ENCODE measurements at regions not wholly inside any gene's neighbourhood (a gene's known extent, or its start where the extent isn't known, plus 50 kb on each side); places are given as distances from the start of the nearest gene placed in this dataset.
"Not testable (repeated sequence)": the region's sequence is repeated elsewhere in the genome, so short reads cannot be mapped to it uniquely, and the experiment has no call there.

DNA sequence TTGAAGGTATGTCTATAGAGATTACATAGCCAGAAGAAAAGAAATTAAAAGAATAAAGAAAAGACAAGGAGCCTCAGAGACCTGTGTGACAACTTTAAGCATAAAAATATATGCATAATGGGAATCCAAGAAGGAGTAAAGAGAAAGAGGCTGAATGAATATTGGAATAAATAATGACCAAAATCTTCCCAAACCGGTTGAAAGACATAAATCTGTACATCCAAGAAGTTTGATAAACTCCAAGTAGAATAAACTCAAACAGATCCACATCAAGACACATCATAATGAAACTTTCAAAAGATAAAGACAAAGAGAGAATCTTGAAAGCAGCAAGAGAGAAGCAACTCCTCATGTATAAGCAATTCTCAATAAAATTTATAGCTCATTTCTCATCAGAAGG lies 132.4 kb upstream of the ZNF516 start:
- no peak for DNase-seq

DNA sequence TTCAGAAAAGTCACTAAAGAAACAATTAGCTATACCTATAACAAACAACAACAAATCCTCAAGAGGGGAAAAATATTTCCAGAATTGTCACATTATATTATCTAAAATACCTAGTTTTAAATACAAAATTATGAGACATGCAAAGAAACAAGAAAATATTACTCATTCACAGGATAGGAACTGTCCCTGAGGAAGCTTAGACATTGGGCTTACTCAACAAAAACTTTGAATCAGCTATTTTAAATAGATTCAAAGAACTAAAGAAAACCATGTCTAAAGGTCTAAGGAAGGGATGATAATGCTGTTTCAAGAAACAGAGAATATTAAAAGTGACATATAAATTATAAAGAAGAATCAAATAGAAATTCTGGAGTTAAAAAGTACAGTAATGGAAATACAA lies 131.9 kb upstream of the ZNF516 start:
- no peak for DNase-seq

DNA sequence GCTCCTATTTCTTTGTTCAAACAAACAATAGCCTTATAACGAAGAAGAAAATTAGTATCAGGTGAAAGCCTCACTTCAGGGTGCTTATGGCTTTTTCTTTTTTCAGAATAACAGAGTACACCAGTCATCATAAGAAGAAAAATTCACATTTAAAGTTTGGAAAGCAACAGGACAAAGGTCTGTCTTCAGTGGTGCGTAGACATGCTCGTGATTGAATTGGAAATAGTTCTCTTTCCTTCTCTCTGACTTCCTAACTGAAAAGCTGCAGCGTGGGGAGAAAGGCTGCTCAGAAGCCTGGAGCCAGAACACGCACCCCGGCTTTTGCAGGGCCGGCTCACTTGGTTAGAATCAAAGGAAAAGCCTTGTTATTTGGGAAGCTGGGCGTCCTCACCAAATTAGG lies 127.6 kb upstream of the ZNF516 start:
- DNase-seq, result no peak

DNA sequence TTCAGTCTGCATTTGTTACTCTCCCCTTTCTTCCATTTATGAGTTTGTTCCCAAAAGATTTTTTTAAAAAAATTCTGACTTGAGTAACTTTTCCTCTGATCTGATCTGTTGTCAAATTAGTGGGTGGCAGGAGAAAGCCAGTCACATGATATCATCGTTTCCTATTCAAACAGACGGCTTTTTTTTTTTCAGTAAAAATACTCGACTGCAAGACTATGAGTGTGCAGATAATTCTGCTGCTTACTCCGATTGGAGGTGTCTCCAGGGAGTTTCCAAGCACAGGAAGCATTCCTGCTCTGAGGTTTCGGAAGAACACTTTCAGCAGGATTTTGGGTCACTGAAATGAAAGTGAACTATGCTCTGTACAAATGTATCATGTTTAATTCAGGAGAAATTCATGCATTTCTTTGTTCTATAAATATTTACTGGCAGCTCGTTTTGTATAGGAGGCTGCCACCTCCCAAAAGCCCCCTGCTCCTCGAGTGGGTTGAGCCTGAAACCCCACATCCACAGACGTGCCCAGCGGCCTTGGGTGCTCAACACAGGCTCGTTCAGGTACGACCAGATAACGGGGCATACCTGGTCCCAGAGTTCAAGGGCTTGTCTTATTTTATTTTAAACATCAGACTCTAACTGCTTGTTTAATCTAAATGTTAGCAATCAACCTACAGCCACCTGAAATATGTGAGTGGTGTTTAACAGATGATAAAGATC lies 126.9 kb upstream of the ZNF516 start:
- no peak for DNase-seq

DNA sequence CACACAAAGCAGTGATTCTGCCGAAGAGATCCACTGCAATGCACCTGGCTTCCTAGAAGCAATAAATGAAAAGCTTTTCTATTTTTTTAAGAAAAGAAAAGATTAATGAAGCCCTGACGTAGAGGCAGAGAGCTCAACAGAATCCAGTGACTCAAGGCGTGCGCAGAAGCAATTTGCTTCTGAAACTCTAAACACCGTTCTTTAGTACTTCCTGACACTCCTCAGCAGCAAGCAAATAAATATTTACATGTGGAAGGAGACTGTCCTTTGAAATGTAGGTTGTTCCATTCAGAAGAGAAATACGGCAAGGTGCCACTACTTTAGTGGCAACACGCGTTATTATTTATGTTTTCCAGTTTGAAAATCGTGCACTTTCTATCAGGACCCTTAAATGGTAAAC lies 126.2 kb upstream of the ZNF516 start:
- no peak for DNase-seq

DNA sequence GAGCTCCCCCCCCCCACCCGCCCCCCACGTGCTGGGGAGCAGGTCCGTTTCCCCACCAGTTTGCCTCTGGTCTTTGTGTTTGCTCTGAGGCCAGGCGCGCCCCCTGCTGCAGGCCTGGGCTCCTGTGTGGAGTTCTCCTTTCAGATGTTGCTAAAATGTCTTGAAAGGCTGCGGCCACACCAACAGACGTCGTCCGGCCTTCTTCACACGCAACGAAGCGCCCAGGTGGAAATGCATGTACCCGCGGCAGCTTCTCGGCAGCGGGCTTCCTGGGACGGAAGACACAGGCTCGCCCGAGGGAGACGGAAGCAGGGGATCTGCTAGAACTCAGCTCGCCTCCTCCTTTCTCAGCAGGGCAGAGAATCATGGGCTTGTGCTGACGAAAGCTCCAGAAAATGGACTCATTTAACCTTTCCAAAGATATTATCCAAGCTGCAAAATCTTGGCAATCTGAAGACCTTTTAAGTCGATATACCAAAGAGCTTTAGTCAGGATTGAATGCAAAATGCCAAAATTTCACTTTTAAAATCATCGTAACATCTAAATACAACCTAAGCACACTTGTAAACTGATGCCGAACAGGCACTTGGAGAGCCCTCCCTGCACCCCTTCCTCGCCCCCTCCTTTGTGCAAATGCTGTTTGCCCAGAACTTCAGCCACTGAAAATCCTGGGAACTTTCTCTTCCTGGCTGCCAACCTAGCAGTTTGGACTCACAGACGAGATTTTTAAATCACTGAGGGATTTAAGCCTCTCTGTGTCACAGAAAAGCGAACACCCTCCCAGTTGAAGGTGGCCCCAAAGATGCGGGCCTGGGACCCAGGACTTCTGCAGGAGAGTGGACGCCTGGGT lies 125.5 kb upstream of the ZNF516 start:
- peak; percentile 21 to 42 for DNase-seq

DNA sequence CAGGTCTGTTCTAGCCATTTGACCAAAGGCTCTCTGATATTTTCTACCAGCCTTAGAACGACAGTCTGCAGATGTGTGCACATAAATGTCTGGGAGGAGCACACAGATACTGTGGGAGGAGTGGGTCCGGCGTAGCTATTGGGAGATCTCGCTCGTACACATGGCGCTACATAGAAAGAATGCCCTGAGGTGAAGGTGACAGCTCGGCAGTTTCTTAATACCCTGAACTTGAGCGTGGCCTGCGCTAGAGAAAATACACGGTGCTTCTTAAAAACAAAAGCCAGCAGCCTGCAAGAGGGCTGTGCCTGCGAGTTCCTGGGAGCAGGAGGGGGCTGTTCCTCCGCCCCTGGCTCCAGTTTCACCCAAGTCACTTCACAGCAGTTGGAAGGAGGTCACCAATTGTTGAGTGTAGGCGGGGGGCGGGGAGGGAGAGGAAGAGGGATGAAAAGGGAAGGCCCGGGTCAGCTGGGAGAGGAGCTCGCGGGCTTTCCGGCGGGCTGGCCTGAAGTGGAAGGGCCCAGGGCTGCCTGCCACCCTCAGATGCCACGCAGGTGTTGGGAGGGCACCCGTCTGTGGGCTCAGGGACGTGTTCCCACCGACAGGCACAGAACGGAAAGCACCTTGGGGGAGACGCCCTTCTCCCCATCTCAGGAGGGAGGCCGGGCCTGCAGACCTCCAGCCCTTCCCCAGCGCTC lies 124.7 kb upstream of the ZNF516 start:
- no peak for DNase-seq

DNA sequence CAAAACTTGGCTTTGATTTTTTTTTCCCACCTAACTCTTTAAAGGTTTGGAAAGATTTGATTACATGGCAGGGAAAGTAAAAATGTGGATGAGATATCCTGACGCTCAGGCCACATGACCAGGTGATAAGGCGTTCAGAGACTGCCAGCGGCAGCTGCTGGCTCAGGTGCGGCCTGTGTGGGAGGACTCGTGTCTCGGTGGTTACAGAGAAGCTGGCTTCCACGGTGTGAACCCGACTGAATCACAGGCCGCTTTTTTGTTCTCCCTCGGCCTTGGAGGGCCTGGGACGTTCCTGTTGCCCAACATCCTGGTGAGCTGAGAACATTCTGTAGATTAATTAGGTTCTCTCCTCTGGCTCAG lies 124.2 kb upstream of the ZNF516 start:
- DNase-seq, result no peak

DNA sequence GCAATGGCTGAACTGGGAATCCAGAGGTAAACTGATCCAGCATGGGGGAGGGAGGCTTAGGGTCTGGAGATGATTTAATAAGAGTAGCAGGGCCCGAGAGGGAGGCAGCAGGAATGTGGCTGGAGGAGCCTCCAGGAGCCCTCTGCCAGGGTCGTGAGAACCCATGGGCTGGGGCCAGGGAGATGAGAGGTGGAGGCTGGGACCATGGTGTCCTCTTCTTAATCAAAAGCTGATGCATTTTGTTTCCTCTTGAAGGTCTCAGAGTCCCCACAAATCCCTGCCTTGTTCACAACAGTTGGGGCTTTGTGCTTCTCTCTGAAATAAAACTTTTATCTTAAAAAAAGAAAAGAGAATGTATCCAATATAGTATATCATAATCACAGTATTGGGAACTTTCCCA lies 123.7 kb upstream of the ZNF516 start:
- no peak for DNase-seq

DNA sequence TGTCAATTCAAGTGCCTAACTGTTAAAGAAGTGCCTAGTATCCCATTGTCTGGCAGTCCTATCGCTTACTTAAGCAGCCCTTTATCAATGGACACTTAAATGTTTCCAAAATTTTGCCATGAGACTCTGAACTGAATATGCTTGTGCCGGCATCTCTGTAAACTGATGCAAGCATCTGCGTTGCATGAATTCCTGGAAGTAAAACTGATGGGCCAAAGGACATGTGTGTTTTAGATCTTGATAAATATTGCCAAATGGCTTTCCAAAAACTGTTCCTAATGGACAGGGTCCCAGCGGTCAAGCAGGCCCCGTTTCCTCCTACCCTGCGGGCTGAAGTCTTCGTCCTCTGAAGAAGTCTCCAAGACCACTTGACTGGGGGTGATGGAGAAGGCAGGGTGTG lies 121.3 kb upstream of the ZNF516 start:
- no peak for DNase-seq

DNA sequence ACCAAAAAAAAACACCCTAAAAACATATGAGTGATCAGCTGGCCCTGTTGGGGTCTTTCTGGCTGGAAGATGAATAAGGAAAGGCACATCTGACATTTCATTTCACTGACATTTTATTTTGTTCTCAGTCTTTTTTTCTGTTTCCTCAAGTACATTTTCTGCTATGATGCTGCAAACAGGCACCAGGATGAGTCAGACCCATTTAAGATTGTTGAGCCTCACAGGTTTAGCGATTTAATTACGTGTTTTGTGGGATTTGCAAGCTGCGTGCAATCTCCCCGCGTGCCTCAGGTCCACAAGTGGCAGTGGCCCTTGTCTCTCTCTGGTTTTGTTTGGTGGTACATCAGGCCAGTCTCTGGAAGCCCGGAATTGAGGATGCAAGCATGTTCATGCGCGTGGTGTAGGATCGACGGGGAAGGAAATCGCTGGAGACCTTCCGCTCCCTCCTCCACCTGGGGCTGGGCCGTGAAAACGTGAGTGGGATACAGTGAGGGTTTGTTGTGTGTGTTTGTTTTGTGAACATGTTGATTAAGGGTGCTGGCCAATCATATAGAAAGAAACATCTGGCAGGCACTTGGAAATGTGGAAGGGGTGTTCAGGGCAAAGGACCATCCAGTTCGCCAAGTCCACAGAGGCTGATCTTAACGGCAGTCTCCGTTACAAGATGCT lies 120.2 kb upstream of the ZNF516 start:
- no peak for DNase-seq

DNA sequence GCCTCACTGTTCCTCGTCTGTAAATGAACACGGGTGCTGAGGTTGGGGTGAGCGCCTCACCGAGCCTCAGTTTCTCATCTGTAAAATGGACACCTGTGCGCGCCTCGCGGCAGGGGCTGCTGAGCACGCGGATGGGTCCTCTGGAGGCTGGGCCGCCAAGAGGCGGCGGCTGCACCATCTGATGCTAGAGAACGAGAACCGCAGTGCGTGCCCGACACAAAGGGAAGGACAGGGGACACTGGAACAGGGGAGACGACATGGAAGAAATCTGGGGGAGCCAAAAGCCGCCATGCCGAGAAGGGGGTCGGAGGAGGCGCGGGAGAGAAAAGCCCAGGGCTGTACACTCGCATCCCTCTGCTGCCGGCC lies 118.7 kb upstream of the ZNF516 start:
- DNase-seq, result no peak

DNA sequence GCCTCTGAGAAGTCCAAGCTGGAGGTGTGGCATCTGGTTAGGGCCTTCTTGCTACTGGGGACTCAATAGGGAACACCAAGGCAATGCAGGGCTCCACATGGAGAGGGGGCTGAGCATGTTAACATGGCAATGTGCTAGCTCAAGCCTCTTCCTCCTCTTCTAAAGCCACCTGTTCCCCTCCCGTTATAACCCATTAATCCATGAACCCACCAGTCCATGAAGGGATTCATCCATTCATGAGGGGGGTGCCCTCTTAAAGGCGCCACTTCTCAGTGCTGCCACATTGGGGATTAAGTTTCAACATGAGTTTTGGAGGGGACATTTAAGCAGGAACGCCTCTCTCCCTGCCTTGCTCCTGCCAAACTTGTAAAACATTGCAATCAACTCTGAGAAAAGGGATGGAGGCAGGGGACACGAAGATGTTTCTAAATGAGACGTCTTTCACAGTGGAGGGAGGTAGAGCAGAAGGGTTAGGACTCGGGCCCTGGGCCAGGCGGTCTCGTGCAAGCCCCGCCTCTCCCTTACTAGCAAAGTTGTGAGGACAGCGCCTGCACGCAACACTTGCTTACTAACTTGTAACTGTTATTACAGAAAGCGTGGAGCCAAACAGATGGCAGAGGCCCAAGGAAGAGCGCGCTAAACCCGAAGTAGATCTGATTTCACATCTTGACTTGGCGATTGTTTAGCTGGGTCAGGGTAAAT lies 118.2 kb upstream of the ZNF516 start:
- no peak for DNase-seq

DNA sequence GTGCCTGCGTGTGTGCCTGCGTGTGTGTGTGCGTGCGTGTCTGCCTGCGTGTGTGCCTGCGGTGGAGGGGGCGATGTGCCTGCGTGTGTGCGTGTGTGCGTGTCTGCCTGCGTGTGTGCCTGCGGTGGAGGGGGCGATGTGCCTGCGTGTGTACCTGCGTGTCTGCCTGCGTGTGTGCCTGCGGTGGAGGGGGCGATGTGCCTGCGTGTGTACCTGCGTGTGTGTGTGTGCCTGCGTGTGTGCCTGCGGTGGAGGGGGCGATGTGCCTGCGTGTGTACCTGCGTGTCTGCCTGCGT lies 116.7 kb upstream of the ZNF516 start:
- not testable (repeated sequence) for DNase-seq

DNA sequence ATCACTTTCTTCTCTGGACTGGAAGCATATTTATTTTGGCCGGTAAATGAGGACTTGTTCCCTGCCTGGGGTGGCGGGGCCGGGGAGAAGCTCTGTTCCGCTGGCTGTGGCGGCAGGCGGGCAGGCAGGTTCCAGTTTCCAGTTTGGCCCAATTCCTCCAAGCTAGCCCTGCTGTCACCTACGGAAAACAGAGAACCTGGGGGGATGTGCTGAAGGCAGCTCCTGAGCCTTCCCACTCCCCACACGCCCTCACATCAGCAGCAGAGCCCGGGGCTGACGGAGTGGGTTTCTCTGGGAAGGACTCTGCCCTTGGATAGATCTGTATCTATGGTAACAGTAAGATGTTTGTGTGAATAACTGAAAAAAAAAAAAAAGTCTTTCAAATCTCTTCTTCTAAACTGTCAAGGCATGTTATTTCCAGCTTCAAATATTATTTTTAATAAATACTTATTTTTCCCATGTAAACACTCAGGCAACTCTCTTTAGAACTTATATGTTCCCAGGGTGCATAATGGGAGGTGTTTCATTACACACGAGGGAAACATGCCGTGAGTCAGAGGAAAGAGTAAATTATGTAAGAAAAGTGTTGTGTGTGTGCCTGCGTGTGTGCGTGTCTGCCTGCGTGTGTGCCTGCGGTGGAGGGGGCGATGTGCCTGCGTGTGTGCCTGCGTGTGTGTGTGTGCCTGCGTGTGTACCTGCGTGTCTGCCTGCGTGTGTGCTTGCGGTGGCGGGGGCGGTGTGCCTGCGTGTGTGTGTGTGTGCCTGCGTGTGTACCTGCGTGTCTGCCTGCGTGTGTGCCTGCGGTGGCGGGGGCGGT lies 116.1 kb upstream of the ZNF516 start:
- no peak for DNase-seq

DNA sequence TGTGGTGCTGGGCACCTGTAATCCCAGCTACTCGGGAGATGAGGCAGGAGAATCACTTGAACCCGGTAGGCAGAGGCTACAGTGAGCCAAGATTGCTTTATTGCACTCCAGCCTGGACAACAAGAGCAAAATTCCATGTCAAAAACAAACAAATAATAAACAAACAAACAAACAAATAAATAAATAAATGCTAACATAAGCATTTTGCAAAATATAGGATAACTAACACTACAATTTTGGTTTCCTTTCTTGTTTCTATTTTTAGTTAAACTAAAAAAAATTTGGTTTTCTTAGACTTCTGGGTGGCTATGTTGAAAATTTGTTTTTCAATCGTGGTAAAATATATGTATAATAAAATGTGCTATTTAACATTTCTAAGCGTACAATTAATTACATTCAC lies 115.0 kb upstream of the ZNF516 start:
- DNase-seq, result no peak

DNA sequence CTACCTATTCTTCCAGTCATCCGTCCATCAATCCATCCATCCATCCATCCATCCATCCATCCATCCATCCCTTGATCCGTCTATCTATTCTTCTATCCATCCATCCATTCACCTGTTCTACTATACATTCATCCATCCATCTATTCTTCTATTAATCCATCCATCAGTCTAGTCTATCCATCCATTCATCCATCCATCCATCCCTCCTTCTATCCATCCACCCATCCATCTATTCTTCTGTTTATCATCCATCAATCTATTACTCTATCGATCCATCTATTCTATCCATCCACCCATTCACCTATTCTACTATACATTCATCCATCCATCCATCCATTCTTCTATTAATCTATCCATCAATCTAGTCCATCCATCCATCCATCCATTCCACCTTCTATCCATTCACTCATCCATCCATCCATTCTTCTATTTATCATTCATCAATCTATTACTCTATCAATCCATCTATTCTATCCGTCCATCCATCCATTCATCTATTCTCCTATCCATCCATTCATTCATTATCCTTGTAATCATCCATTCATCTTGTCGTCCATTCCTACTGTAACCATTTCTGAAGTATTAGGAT lies 110.4 kb upstream of the ZNF516 start:
- no peak for DNase-seq

DNA sequence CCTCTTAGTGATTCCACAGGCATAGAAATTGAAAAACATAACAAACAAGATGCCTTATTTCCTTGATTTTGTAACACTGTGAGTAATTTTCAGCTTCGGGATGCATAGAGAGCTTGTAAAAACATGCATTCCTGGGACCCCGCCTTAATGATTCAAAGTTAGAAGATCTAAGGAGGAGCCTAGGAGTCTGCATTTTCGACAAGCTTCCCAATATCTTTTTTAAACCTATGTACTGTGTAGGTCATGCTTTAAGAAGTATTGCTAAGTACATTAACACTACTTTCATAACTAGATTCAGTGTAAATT lies 109.8 kb upstream of the ZNF516 start:
- DNase-seq, result no peak

DNA sequence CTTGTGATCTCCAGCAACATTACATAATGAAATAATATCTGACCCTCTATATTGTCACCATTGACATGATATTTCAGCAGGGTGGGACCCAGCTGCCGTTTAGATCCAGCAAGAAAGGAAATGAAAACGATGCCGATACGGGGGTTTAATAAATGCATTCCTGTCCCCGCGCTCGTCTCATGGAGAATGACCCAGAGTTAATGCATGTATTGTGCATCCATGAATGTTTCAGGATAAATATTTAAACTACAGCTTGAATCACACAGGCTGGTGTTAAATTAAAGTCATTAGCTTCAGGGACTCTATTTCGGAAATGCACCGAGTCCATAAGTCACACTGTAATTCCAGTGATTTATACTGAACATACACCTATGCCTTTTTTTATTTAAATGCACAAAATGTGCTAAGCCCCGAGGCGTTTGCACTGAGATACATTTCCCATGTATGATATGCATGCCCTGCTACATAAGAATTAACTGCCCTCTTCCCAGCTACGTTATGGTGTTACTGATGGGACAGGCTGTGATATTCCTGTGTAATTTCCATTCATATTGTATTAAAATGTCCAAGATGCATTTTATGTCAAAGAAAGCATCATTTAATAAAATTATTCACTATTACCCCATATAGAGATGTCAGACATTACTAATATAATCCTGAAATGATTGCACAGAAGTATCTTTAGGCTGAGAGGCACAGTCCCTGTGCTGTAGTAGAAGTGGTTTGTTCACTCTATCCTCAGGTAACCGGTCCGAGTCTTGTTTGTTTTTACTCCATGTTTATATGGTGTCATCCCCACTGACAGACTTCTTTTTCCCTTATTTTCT lies 109.3 kb upstream of the ZNF516 start:
- DNase-seq, result no peak

DNA sequence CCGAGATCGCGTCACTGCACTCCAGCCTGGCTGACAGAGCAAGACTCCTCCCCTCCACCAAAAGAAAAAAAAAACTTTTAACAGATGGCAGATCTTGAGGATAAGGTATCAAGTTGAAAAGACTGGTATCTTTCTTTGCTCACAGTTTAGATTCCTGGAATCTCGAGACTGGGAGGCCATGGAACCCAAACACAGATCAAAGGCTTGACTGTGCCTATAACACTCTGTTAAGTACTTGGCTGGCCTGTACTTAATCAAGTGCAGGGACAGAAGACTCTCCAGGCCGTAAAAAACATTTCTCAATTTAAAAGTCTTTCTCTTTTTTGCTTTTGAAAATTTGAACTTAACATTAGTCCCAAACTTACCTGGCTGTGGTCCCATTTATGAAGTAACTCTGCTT lies 107.1 kb upstream of the ZNF516 start:
- no peak for DNase-seq

DNA sequence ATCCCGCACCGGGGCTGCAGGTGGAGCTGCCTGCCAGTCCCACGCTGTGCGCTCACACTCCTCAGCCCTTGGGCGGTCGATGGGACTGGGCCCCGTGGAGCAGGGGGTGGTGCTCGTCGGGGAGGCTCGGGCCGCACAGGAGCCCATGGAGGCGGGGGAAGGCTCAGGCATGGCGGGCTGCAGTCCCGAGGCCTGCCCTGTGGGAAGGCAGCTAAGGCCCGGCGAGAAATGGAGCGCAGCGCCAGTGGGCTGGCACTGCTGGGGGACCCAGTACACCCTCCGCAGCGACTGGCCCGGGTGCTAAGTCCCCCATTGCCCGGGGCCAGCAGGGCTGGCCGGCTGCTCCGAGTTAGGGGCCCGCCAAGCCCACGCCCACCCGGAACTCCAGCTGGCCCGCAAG lies 105.0 kb upstream of the ZNF516 start:
- not testable (repeated sequence) for DNase-seq
